Esophagus squamous epithelium (tissue), 4 donors: ENCODE measurements at regions not wholly inside any gene's neighbourhood (a gene's known extent, or its start where the extent isn't known, plus 50 kb on each side); places are given as distances from the start of the nearest gene placed in this dataset.

Experiments used
- POLR2A ChIP-seq, 4 donors: fragments of 450-650 bp; IDR thresholded peaks; one replicate each; pipeline ENCODE4 v1.6.1; 2017; ENCODE audit warnings: antibody characterized with exemption in 4 of 4, mild to moderate bottlenecking in 4 of 4, moderate library complexity in 3 of 4
- TF ChIP-seq, protein P1 (sequence below), 6 experiments: fragments of 450-650 bp in 4 of 6; fragments of 200-600 bp in 2 of 6; sonication (generic) in 2 of 6; IDR thresholded peaks; one replicate each; pipeline ENCODE4 v1.5.1; 2016 to 2019; ENCODE audit warnings: antibody characterized with exemption in 6 of 6, mild to moderate bottlenecking in 4 of 6, moderate library complexity in 4 of 6

- TF ChIP-seq, protein P1, sequence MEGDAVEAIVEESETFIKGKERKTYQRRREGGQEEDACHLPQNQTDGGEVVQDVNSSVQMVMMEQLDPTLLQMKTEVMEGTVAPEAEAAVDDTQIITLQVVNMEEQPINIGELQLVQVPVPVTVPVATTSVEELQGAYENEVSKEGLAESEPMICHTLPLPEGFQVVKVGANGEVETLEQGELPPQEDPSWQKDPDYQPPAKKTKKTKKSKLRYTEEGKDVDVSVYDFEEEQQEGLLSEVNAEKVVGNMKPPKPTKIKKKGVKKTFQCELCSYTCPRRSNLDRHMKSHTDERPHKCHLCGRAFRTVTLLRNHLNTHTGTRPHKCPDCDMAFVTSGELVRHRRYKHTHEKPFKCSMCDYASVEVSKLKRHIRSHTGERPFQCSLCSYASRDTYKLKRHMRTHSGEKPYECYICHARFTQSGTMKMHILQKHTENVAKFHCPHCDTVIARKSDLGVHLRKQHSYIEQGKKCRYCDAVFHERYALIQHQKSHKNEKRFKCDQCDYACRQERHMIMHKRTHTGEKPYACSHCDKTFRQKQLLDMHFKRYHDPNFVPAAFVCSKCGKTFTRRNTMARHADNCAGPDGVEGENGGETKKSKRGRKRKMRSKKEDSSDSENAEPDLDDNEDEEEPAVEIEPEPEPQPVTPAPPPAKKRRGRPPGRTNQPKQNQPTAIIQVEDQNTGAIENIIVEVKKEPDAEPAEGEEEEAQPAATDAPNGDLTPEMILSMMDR (IDR thresholded peaks at IDR 0.05) = no peak
- no peak for TF ChIP-seq POLR2A (IDR thresholded peaks at IDR 0.05)
Measured at GRCh38 chr3:176051766-176052165, 1145.5 kb downstream of the TBL1XR1 start.
